ENCODE measurements at regions not wholly inside any gene's neighbourhood (a gene's known extent, or its start where the extent isn't known, plus 50 kb on each side); places are given as distances from the start of the nearest gene placed in this dataset.

GRCh38 chr17:31787857-31788570 lies 71.0 kb downstream of the COPRS start:
- Histone ChIP-seq H3K27me3 (no peaks in the 10 kb centered on the region), H3K9me2 (replicated peaks; ENCODE audit: insufficient read depth) (no peaks in the 10 kb centered on the region), H4K20me1 (ENCODE audit: insufficient read depth, poor library complexity, severe bottlenecking) (no peaks in the 10 kb centered on the region), H3K4me3 (no peak overlapping the region), H3K79me2 (no peaks in the 10 kb centered on the region), H3K27ac (peak overlapping the region; percentile 72), H3K4me2 (no peak overlapping the region), H3K36me3 (replicated peaks; ENCODE audit: insufficient read depth, low read depth) (no peaks in the 10 kb centered on the region), H3K9me3 (ENCODE audit: low read depth) (no peaks in the 10 kb centered on the region), H2AFZ (no peak overlapping the region), H3K4me1 (ENCODE audit: insufficient read depth) (no peaks in the 10 kb centered on the region)
- peak; percentile 61 for DNase-seq (ENCODE audit: low spot score)
- WGBS (ENCODE audit: low lambda C conversion rate, missing lambda C conversion rate): 64% methylated on average over 7 of the region's 7 CpGs
- TF ChIP-seq EZH2 (IDR thresholded peaks at IDR 0.05; ENCODE audit: borderline replicate concordance) (no peak), CTCF (IDR thresholded peaks at IDR 0.05; ENCODE audit: poor library complexity) (no peak), EZH2phosphoT487 (IDR thresholded peaks at IDR 0.05; ENCODE audit: low read depth, severe bottlenecking, unreplicated experiment) (no peak)

GRCh38 chr17:31786796-31787481 lies 72.1 kb downstream of the COPRS start:
- no peaks in the 10 kb centered on the region for H3K79me2 ChIP-seq
- H3K27me3 ChIP-seq: no peaks in the 10 kb centered on the region
- TF ChIP-seq EZH2 (IDR thresholded peaks at IDR 0.05; ENCODE audit: borderline replicate concordance) (no peak), EZH2phosphoT487 (IDR thresholded peaks at IDR 0.05; ENCODE audit: low read depth, severe bottlenecking, unreplicated experiment) (no peak), CTCF (IDR thresholded peaks at IDR 0.05; ENCODE audit: poor library complexity) (no peak)
- no peak overlapping the region for H3K4me2 ChIP-seq
- H3K36me3 ChIP-seq (replicated peaks; ENCODE audit: insufficient read depth, low read depth): no peaks in the 10 kb centered on the region
- H3K4me3 ChIP-seq: no peak overlapping the region
- H4K20me1 ChIP-seq (ENCODE audit: insufficient read depth, poor library complexity, severe bottlenecking): no peaks in the 10 kb centered on the region
- DNase-seq (ENCODE audit: low spot score): no peak
- H3K4me1 ChIP-seq (ENCODE audit: insufficient read depth): no peaks in the 10 kb centered on the region
- no peaks in the 10 kb centered on the region for H3K9me3 ChIP-seq (ENCODE audit: low read depth)
- H3K9me2 ChIP-seq (replicated peaks; ENCODE audit: insufficient read depth): no peaks in the 10 kb centered on the region
- WGBS (ENCODE audit: low lambda C conversion rate, missing lambda C conversion rate): 91% methylated on average over 7 of the region's 7 CpGs
- peak overlapping the region; percentile 72 for H3K27ac ChIP-seq
- no peak overlapping the region for H2AFZ ChIP-seq

DNA sequence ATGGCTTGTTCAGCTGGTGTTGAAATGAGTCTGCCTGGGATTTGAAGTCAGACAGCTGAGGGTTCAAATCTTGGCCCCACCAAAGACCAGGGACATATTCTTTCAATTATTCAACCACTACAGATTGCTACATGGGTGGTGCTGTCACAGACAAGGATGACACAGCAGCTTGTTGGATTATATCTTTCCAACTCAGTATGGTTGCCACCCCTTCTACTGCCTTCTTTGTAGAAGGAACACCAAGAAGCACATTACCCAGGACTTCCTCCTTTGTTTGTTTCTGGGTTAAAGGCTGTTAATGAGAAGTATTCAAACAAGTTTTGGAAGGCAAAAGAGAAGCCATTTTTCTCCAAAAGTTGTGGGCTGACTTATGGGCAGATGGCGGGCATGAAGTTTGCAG lies 78.6 kb downstream of the COPRS start:
- Histone ChIP-seq H3K79me2 (no peaks in the 10 kb centered on the region), H3K4me2 (no peak overlapping the region), H3K36me3 (replicated peaks; ENCODE audit: insufficient read depth, low read depth) (no peaks in the 10 kb centered on the region), H3K4me1 (ENCODE audit: insufficient read depth) (no peaks in the 10 kb centered on the region), H3K4me3 (no peak overlapping the region), H2AFZ (no peak overlapping the region), H3K9me3 (ENCODE audit: low read depth) (no peaks in the 10 kb centered on the region), H4K20me1 (ENCODE audit: insufficient read depth, poor library complexity, severe bottlenecking) (no peaks in the 10 kb centered on the region), H3K9me2 (replicated peaks; ENCODE audit: insufficient read depth) (no peaks in the 10 kb centered on the region), H3K27ac (no peak overlapping the region), H3K27me3 (no peaks in the 10 kb centered on the region)
- no peak for TF ChIP-seq EZH2phosphoT487 (IDR thresholded peaks at IDR 0.05; ENCODE audit: low read depth, severe bottlenecking, unreplicated experiment)
- TF ChIP-seq CTCF (IDR thresholded peaks at IDR 0.05; ENCODE audit: poor library complexity): no peak
- TF ChIP-seq EZH2 (IDR thresholded peaks at IDR 0.05; ENCODE audit: borderline replicate concordance): no peak
- no peak for DNase-seq (ENCODE audit: low spot score)
- 91% methylated on average over 1 of the region's 1 CpG for WGBS (ENCODE audit: low lambda C conversion rate, missing lambda C conversion rate)

Measured in hepatocyte (in vitro differentiated cells).